ENCODE measurements at regions not wholly inside any gene's neighbourhood (a gene's known extent, or its start where the extent isn't known, plus 50 kb on each side); places are given as distances from the start of the nearest gene placed in this dataset.

- DNase-seq = no peak
These were observed 237.2 kb upstream of the DPH6 start for GRCh38 chr15:35783203-35783602.

DNA sequence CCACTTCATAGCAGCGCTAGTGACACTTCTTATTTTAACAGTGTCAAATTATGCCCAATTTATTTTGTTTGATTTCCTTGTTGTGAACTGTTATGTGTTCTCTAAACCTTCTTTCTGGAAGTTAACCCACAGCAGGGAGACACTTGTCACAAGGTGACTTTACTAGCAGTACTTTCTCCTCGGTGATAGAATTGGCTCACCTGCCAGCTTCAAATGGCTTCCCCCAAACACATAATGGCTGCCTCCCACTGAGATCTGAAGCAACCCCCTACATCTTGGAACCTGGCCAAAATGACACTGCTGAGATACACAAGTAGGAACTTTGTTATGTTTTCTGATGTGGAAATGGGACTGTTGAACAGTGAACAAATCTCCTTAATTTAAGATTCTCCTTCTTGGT lies 238.8 kb upstream of the DPH6 start:
- DNase-seq = no peak

- DNase-seq = no peak
These were observed 264.0 kb upstream of the DPH6 start for GRCh38 chr15:35810007-35810406.

- no peak for DNase-seq
These were observed 267.6 kb upstream of the DPH6 start for GRCh38 chr15:35813573-35813972.

- no peak for DNase-seq
These were observed 272.9 kb upstream of the DPH6 start for GRCh38 chr15:35818846-35819245.

DNA sequence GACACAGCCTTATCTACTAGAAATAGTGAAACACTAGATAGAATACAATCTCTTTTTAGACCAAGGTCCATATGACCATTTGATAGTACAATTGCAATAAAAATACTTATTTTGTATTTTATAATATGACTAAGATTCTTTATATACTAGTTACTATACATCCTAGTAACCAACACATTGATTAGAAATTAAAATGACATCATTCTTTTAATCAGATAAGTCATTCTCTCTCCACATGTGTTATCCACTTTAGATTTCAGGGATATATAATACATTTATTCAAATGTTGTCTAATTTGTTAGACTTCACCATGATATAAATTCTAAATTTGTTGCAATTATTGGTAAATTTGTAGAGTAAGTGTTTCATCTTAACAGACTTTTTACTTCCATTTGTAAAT lies 276.2 kb upstream of the DPH6 start:
- no peak for DNase-seq

GRCh38 chr15:35827141-35827540 lies 281.2 kb upstream of the DPH6 start:
- DNase-seq = no peak

DNA sequence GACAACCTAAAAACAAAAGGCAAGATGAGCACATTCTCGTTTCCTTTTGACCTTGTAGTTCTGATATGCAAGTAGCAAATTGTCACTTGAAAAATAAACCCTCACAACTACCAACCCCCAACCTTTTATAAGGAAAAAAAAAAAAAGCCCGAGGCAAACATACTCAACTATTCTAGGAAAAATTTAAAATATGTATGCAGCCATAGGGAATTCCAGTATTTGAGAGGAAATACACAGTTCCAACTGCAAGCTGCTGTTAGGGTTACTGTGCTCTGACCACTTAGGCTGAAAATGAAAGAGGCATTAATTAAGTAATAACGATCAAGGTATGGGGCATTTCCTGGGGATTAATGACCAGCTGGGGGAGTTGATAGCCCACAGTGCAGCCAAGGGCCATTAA lies 281.9 kb upstream of the DPH6 start:
- no peak for DNase-seq

GRCh38 chr15:35833581-35833980 lies 287.6 kb upstream of the DPH6 start:
- DNase-seq = no peak

- no peak for DNase-seq
These were observed 288.4 kb upstream of the DPH6 start for GRCh38 chr15:35834216-35834830.

- no peak for DNase-seq
These were observed 288.9 kb upstream of the DPH6 start for GRCh38 chr15:35834866-35835265.

DNA sequence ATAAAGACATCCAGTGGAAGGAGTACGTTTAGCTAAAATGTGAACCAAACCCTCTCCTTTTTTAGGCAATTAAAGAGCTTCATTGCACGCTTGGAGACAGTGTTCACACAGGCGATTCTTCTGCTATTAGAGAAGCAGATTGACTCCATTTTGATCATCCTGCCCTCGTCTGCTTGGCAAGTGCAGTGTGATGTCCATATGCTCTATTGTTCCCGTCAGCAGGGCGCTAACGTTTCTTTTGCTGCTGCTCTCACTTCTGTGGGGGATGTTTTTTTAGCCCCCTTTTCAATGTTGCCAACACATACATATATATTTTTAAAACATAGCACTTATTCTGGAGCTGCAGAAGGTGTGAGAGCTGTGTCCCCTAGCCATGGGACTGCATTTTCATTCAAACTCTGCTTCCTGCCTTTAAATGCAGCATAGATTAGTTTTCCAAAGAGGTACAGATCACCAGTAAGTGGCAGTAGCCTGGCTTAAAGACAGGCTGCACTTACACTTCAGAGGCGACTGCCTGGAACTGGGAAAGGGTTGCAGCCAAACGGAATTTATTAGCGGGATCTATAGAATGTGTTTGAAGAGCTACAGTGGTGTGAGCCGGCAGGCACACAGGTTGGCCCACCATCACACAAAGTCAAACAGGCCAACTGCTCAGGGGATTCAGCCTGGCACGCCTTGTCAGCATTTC lies 292.6 kb upstream of the DPH6 start:
- no peak for DNase-seq

GRCh38 chr15:35842631-35843030 lies 296.7 kb upstream of the DPH6 start:
- no peak for DNase-seq

DNA sequence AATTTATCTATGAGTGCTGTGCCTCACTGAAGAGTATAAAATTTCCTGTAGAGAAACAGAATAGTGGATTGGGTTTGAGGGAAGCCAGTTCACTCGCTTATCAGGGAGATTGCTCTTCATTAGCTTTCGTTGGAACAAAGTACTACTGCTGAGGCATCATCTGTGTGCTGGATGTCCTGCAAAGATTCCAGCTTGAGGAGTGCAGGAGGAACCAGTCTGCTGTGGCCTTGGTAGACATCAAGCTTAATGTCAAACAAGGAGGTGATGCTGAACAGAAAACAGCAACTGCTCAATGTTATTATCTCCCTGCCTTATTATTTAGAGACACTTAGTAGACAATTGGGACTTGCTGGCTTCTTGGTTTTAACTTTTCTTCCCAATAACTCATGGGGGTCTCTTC lies 297.5 kb upstream of the DPH6 start:
- no peak for DNase-seq

- DNase-seq = no peak
These were observed 304.3 kb upstream of the DPH6 start for GRCh38 chr15:35850284-35850683.

DNA sequence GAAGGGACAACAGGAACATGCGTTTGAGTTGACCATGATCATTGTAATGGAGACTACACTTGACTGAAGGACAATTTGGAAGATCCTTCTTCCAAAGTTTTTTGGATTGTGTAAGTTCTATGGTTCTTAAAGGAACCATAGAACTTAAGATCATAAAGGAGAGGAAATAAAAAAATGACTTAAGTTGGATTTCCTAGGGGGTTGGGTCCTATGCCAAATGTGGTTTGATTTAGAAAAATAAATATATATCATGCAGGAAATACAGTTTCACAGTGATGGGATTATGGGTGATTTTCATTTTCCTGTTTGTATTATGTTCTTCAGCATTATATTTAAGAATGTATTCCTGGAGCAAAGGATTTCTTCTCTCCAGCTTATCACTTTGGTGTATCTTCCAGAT lies 305.5 kb upstream of the DPH6 start:
- DNase-seq = no peak

GRCh38 chr15:35852818-35853624 lies 307.1 kb upstream of the DPH6 start:
- DNase-seq = no peak

DNA sequence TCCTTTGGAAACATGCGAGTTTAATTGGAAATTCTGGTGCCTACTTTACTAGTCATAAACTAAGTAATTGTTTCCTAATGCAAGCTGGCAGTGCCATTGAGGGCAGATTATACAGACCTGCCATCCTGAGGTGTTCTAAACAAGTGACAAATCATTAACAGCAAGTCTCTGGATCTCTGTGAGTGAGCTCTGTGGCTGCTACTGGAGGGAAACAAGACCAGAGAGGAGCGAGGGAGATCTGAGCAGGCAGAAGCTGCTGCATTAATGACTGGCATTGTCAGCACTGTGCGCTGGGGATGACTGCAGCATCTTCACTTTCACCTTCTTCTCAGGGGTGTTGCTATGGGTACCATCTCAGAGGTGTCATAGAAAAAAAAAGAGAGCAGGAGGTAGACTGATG lies 308.4 kb upstream of the DPH6 start:
- DNase-seq = no peak

DNA sequence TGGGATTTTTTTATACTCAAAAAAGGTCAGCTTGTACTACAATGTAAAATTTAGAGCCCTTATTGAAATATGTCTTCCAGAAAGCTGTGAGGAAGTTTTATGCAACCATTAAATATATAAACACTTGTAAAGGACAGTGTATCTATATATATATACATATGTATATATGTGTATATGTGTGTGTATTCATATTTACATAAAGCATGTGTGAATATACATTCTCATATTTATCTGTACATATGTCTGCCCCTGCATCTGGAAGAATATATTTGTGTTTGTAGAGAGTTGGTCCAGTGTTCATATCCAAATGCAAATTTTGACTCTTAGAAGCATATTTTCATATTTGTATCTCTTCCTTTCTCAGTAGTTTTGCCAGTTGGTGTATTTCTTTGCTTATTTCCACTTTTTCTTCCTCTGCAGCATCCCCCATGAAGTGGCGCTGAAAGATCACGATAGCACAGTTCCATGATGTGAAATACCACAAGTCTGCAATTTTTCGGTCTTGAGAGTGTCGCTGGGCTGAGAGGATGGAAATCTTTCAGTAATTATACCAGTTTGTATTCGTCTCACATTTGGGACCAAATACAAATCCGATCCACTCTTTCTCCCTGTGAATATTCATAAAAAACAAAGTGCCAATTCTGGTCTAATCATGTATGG lies 311.7 kb upstream of the DPH6 start:
- DNase-seq = no peak

- no peak for DNase-seq
These were observed 312.7 kb upstream of the DPH6 start for GRCh38 chr15:35858707-35859106.

GRCh38 chr15:35863655-35864054 lies 317.7 kb upstream of the DPH6 start:
- no peak for DNase-seq

DNA sequence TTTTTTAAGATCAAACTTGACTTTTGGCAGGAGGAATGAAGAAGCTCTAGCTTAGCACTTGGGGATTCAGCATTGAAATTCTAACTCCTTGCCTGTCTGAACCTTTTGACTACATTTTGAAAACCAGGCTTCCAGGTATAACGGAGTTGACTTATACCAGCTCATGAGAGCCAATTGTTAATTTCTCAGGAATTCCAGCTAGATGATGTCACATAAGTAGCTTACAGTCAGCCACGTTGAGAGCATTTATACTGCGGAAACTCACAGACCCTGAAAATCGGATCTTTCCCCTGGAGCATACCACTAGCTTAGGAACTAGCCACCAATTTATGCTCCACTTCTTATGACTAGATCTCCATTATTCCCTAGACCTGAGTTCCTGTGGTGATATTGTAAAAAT lies 321.4 kb upstream of the DPH6 start:
- DNase-seq = no peak

- DNase-seq = no peak
These were observed 325.3 kb upstream of the DPH6 start for GRCh38 chr15:35871282-35871681.

- no peak for DNase-seq
These were observed 325.8 kb upstream of the DPH6 start for GRCh38 chr15:35871812-35872211.
